Activated CD4-positive, alpha-beta T cell treated with anti-CD3 and anti-CD28 coated beads, Interleukin-2, amount 10 ng/mL, durations not matched to agents 24 days and 14 days (primary cell): ENCODE measurements at regions not wholly inside any gene's neighbourhood (a gene's known extent, or its start where the extent isn't known, plus 50 kb on each side); places are given as distances from the start of the nearest gene placed in this dataset.
"Not testable (repeated sequence)": the region's sequence is repeated elsewhere in the genome, so short reads cannot be mapped to it uniquely, and the experiment has no call there.

Source experiments
- DNase-seq: peaks from one replicate; pipeline ENCODE4 v3.0.0; 2022
- H3K27ac Mint-ChIP-seq: one replicate; pipeline ENCODE4 v1.8.0; 2022; ENCODE audit warnings: mild to moderate bottlenecking, mixed read lengths
- H3K27me3 Mint-ChIP-seq: one replicate; pipeline ENCODE4 v1.8.0; 2022; ENCODE audit warnings: mixed read lengths
- H3K36me3 Mint-ChIP-seq: one replicate; pipeline ENCODE4 v1.8.0; 2022; ENCODE audit warnings: low read depth, mild to moderate bottlenecking, mixed read lengths
- H3K4me1 Mint-ChIP-seq: one replicate; pipeline ENCODE4 v1.8.0; 2021; ENCODE audit warnings: mixed read lengths
- H3K4me3 Mint-ChIP-seq: one replicate; pipeline ENCODE4 v1.8.0; 2022; ENCODE audit warnings: mild to moderate bottlenecking, moderate library complexity, mixed read lengths
- H3K9me3 Mint-ChIP-seq: one replicate; pipeline ENCODE4 v1.8.0; 2021; ENCODE audit warnings: mixed read lengths
- intact Hi-C: fragments of 100-400 bp; cut with micrococcal nuclease; formaldehyde crosslinking; loops from one replicate; pipeline ENCODE4 v1.15.1; 2023

DNA sequence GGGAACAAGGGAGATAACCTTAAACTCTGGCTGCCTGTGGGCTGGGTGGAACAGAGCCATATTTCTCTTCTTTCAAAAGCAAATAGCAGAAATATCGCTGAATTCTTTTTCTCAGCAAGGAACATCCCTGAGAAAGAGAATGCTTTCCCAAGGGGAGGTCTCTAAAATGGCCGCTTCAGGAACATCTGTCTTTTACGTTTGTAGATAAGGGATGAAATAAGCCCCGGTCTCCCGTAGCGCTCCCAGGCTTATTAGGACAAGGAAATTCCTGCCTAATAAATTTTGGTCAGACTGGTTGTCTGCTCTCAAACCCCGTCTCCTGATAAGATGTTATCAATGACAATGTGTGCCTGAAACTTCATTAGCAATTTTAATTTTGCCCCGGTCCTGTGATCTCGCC is 340.6 kb upstream of the IGFBP3 start:
- intact Hi-C loops, H3K27ac Mint-ChIP-seq: not testable (repeated sequence)

DNA sequence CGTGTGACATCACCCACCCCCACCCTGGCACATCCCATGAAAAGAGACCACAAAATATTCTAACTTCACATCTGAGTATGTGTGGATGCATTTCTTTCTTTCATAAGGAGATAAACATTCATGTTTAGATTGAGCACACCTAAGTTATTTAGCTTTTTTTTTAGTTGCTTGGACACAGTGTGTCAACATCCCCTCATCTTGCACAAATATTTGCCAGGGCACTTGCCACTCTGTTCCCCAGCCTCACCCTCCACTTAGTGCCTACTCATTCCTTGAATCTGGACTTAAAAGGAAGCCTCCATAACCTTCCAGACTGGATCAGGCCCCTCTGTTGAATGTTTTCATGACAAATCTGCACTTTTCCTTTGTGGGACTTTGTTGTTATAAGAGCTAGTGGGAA is 338.9 kb upstream of the IGFBP3 start:
- H3K4me1 Mint-ChIP-seq, result no peaks in the 10 kb centered on the region
- H3K27me3 Mint-ChIP-seq, result no peaks in the 10 kb centered on the region
- no peak for DNase-seq
- peaks cover 3% of the 10 kb centered on the region for H3K9me3 Mint-ChIP-seq
- H3K4me3 Mint-ChIP-seq, result no peak overlapping the region
- intact Hi-C loops, result no loop called here
- no peaks in the 10 kb centered on the region for H3K36me3 Mint-ChIP-seq
- H3K27ac Mint-ChIP-seq, result no peak overlapping the region

More for the DNA sequence above, 340.6 kb upstream of the IGFBP3 start:
- H3K4me1 Mint-ChIP-seq, H3K9me3 Mint-ChIP-seq, H3K36me3 Mint-ChIP-seq, H3K27me3 Mint-ChIP-seq, DNase-seq, H3K4me3 Mint-ChIP-seq: not testable (repeated sequence)

DNA sequence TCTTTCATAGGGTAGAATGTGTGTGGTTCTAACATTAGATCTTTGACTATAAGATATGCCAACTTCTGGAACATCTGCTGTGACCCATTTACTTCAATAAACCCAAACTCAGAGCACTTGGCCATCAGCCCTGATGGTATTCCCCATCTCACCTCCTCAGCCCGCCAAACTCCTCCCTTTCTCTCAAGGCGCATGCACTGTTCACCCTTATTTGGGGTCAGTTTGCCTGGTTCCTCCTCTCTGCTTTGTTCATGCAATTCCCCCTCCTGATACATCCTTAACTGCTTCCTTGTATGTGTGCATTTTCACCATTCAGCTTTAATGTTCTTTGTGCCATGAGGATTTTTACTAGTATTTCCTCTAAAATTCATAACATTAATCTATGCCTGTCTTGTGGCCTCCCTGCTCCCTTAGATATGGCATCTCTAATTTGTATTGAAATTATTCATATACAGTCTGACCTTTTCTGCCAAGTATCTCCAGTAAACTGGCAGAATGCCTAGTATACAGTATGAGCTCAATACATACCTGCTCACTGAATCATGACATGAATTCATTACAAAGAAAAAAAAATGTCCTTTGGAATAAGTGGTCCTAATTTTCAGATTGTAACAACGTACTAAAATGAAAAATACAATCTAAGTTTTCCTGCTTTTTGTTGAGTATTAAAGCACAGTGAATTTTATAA is 336.8 kb upstream of the IGFBP3 start:
- no peaks in the 10 kb centered on the region for H3K36me3 Mint-ChIP-seq
- no peaks in the 10 kb centered on the region for H3K4me1 Mint-ChIP-seq
- intact Hi-C loops, result no loop called here
- H3K4me3 Mint-ChIP-seq, result no peak overlapping the region
- H3K9me3 Mint-ChIP-seq, result peaks cover 3% of the 10 kb centered on the region
- no peak overlapping the region for H3K27ac Mint-ChIP-seq
- no peaks in the 10 kb centered on the region for H3K27me3 Mint-ChIP-seq
- no peak for DNase-seq

DNA sequence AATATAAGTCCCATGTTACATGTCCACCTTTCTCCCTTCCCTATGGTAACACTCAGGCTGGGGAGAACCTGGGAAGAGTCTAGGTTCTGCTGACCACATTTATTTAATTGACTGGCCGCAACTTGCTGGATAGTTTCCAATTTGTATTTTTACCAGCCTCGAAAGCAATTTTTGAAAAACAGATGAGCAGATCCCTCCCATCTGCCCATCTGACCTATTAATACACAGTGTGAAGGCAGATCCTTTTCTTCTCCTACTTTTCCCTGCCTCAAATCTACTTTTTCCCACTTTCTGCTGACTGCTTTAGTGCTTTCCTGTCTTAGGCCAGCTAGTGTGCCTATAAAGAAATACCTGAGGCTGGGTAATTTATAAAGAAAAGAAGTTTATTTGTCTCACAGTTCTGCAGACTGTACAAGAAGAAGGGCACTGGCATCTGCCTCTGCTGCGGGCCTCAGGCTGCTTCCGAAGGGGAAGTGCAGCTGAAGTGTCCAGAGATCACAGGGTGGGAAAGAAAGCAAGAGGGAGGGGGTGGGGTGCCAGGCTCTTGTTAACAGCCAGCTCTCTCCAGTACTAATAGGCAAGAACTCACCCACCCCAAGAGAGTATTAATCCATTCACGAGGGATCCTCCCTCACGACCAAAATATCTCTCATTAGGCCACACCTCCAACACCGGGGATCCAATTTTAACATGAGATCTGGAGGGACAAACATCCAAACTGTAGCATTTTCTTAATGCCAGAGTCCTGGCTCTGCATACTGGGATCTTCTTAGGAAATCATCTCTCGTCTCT is 336.0 kb upstream of the IGFBP3 start:
- no peak for DNase-seq
- H3K4me3 Mint-ChIP-seq, result no peak overlapping the region
- peaks cover 2% of the 10 kb centered on the region for H3K9me3 Mint-ChIP-seq
- no peak overlapping the region for H3K27ac Mint-ChIP-seq
- H3K36me3 Mint-ChIP-seq, result no peaks in the 10 kb centered on the region
- no peaks in the 10 kb centered on the region for H3K27me3 Mint-ChIP-seq
- no peaks in the 10 kb centered on the region for H3K4me1 Mint-ChIP-seq
- intact Hi-C loops, result no loop called here

DNA sequence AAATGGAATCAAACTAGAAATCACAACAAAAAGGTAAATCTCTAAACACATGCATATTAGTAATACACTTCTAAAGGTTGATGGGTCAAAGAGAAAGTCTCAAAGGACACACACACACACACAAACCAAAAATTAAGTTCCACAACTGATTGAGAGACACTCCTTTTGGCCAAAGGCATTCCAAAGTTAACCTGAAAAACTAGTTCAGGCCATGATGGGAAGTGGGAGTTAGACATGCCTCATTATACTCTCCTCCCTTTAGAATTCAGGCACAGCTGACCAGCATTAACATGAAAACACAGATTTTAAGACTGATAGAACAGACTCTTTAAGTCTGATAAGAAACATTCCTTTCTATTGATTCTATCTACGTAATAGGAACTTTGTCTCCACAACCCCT is 332.4 kb upstream of the IGFBP3 start:
- no peak overlapping the region for H3K27ac Mint-ChIP-seq
- intact Hi-C loops, result no loop called here
- no peaks in the 10 kb centered on the region for H3K9me3 Mint-ChIP-seq
- H3K4me1 Mint-ChIP-seq, result no peaks in the 10 kb centered on the region
- H3K36me3 Mint-ChIP-seq, result no peaks in the 10 kb centered on the region
- H3K4me3 Mint-ChIP-seq, result no peak overlapping the region
- no peaks in the 10 kb centered on the region for H3K27me3 Mint-ChIP-seq
- no peak for DNase-seq

DNA sequence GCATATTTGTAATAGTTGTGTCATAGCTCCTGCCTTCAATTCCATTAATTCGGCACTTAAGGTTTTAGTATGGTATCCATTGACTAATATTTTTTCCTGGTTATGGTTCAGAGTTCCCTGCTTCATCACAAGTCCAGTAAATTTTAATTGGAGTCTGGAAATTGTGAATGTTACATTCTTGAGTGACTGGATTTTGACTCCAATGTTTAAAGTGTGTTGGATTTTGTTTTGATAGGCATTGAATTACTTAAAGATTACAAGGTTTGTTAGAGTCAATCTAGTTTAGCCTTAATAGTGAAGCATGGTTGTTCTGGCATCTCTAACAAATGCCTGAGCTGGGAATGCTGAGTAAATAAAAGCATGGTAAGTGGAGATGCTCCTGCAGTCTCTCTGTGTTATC is 326.6 kb upstream of the IGFBP3 start:
- intact Hi-C loops, result no loop called here
- Mint-ChIP-seq H3K27ac (no peak overlapping the region), H3K4me1 (no peaks in the 10 kb centered on the region), H3K9me3 (no peaks in the 10 kb centered on the region), H3K36me3 (no peaks in the 10 kb centered on the region), H3K27me3 (no peaks in the 10 kb centered on the region), H3K4me3 (no peak overlapping the region)
- no peak for DNase-seq

DNA sequence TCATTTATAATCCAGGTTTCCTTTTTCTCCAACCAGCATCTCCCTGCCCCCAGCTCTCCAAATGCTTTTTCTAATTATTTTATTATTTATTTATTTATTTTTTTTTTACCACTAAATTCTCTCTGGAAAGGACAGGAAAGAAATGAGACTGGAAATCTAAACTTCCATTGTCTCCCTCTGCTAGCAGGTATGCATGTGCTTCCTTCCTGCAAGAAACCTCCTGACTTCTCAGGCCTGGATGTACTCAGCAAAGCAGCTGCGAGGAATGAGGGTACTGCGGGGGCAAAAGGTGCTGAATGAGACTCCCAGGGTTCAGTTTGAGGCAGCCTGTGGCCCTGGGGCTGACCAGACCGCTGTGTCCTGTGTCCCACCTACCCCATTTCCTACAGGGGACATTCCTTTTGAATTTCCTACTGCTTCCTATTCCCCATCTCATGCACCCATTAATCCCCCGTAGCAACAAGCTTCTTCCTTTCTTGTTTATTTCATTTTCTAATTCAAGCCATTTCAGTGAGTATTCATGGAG is 324.6 kb upstream of the IGFBP3 start:
- H3K4me1 Mint-ChIP-seq, result no peaks in the 10 kb centered on the region
- no peak overlapping the region for H3K4me3 Mint-ChIP-seq
- no peak overlapping the region for H3K27ac Mint-ChIP-seq
- H3K27me3 Mint-ChIP-seq, result no peaks in the 10 kb centered on the region
- no peak for DNase-seq
- H3K36me3 Mint-ChIP-seq, result no peaks in the 10 kb centered on the region
- H3K9me3 Mint-ChIP-seq, result no peaks in the 10 kb centered on the region
- intact Hi-C loops, result no loop called here

DNA sequence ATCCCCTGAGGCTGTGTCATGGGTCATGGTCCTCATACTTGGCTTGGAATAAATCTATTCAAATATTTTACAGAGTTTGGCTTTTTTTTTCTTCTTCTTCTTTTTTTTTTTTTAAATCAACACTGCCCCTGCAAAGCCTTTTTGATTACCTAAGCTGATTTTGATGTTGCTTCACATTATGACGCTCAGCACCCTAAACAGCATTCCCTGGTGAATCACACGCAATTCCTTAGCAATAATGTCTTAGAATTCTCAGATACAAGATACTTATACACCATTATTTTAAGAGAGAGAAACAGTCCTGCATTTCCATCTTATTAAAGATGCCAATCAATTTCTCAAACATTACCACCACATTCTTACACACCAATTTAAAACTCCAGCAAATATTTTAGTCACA is 323.7 kb upstream of the IGFBP3 start:
- DNase-seq, result no peak
- Mint-ChIP-seq H3K9me3 (no peaks in the 10 kb centered on the region), H3K27me3 (no peaks in the 10 kb centered on the region), H3K4me1 (no peaks in the 10 kb centered on the region), H3K27ac (no peak overlapping the region), H3K4me3 (no peak overlapping the region), H3K36me3 (no peaks in the 10 kb centered on the region)
- intact Hi-C loops, result no loop called here

DNA sequence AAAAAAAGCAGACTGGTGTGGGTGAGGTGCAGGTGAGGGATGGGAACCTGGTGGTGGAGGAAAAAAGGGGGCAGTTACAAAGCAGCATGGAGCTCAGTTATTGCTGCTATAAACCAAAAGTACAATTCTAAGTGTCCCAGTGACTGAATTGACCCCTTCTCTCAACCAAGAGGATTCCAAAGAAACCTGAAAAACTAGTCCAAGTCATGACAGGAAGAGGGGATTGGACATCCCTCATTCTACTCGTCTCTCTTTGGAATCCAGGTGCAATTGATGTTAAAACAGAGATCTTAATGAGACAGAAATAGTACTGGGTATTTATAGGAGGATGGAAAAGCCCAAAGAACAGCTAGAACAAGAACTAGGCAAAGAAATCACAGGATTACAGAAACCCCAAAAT is 322.3 kb upstream of the IGFBP3 start:
- no peaks in the 10 kb centered on the region for H3K4me1 Mint-ChIP-seq
- DNase-seq, result no peak
- no peaks in the 10 kb centered on the region for H3K36me3 Mint-ChIP-seq
- no peak overlapping the region for H3K27ac Mint-ChIP-seq
- H3K9me3 Mint-ChIP-seq, result no peaks in the 10 kb centered on the region
- no peaks in the 10 kb centered on the region for H3K27me3 Mint-ChIP-seq
- no peak overlapping the region for H3K4me3 Mint-ChIP-seq
- intact Hi-C loops, result no loop called here

DNA sequence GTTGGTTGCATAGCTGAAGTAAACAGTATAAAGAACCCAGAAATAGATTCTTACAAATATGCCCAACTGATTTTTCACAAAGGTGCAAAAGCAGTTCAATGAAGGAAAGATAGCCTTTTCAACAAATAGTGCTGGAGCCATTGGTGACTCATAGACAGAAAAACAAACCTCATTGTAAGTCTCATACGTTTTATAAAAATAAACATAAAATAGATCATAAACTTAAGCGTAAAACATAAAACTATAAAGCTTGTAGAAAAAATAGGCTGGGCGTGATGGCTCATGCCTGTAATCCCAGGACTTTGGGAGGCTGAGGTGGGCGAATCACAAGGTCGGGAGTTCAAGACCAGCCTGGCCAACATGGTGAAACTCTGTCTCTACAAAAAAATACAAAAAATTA is 318.8 kb upstream of the IGFBP3 start:
- H3K36me3 Mint-ChIP-seq, result no peaks in the 10 kb centered on the region
- no peaks in the 10 kb centered on the region for H3K4me1 Mint-ChIP-seq
- no peaks in the 10 kb centered on the region for H3K27me3 Mint-ChIP-seq
- DNase-seq, result no peak
- intact Hi-C loops, result no loop called here
- no peak overlapping the region for H3K4me3 Mint-ChIP-seq
- no peaks in the 10 kb centered on the region for H3K9me3 Mint-ChIP-seq
- no peak overlapping the region for H3K27ac Mint-ChIP-seq

DNA sequence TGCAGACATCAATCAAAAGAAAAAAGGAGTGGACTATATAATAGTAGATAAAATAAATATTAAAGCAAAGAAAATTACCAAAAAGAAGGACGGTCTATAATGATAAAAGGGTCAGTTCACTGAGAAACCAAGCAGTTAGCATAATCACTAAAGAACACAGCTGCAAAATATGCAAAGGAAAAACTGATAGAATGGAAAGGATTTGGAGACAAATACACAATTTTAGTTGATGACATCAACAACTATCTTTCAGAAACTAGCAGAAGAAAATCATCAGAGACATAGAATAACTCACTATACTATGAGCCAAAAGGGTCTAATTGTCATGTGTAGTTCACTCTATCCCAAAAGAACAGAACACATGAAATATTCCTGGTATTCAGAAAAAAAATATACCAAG is 316.4 kb upstream of the IGFBP3 start:
- intact Hi-C loops, result no loop called here
- Mint-ChIP-seq H3K36me3 (no peaks in the 10 kb centered on the region), H3K4me3 (no peak overlapping the region), H3K4me1 (no peaks in the 10 kb centered on the region), H3K9me3 (no peaks in the 10 kb centered on the region), H3K27ac (no peak overlapping the region), H3K27me3 (no peaks in the 10 kb centered on the region)
- DNase-seq, result no peak

DNA sequence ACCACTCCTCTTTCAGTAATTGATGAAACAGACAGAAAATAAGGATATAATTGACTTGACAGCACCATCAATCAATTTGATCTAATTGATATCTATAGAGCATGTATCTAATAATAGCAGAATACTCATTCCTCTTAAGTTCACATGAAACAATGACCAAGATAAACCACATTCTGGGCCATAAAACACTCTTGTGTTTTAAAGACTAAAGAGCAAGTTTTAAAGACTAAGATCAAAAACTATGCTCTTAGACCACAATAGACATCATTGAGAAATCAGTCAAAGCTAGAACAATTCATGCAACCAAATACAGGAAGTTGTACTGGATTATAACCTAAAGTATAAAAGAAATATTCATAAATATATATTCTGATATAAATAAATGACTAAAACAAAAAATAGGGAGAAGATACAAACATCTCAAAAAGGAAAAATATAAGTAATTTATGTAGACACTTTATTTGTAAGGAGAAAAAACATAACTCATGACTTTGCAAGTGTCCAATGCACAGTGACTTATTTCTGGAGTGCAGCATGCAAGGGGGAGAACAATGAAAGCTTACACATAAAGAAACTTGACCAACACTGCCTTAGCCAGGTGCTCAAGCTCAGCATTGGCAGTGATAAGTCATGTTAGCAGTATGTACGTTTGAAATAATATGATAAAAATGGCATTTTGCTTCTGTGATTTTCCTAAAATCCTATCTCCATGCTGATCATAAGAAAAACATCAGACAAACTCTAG is 312.7 kb upstream of the IGFBP3 start:
- Mint-ChIP-seq H3K4me3 (no peak overlapping the region), H3K9me3 (no peaks in the 10 kb centered on the region), H3K4me1 (no peaks in the 10 kb centered on the region), H3K36me3 (no peaks in the 10 kb centered on the region), H3K27me3 (no peaks in the 10 kb centered on the region), H3K27ac (no peak overlapping the region)
- DNase-seq, result no peak
- intact Hi-C loops, result no loop called here

DNA sequence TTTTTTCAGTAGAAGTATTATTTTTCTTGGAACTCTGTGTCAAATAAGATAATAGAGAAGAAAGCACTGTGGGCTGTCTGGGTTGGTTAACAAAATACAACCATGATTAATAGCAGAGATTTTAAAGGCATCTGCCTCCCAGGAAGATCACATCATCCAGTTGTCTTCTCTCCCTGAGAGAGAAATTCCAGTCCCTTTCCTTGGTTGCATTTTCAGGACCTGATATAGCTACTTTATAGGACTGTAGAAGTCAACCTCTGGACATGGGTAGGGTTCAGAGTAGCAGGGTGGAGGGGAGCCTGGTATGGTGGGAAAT is 309.9 kb upstream of the IGFBP3 start:
- no peak for DNase-seq
- intact Hi-C loops, result no loop called here
- no peak overlapping the region for H3K4me3 Mint-ChIP-seq
- no peaks in the 10 kb centered on the region for H3K4me1 Mint-ChIP-seq
- no peaks in the 10 kb centered on the region for H3K9me3 Mint-ChIP-seq
- H3K27me3 Mint-ChIP-seq, result no peaks in the 10 kb centered on the region
- no peaks in the 10 kb centered on the region for H3K36me3 Mint-ChIP-seq
- no peak overlapping the region for H3K27ac Mint-ChIP-seq

DNA sequence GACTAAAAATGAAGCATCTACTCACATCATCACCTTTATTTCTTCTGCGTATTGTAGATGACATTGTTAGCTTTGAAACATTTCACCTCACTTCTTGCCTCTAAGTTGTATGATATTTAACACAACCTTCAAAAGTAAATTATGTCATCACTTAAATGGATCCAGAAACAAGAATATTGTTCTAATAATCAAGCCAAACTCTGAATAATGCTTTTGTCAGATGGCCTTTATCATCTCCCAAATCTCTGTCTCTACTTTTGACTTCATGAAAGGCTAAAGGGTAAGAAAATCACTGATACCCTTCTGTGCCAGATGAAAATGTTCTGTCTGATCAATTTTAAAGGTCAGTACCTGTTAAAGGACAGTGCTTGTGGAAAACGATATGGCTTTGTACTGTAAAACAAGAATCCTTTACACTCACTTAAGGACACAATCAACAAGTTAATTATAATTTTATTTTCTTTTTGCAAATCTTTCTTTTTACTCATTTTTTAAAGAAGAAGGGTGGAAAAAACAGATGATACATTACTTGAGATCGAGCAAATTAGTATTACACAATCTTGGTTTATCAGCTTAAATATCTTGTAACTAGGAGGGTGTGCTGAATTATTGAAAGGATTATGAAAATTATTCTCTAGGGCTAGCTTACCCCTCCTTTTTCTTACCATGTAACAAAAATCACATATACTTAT is 309.4 kb upstream of the IGFBP3 start:
- no peaks in the 10 kb centered on the region for H3K27me3 Mint-ChIP-seq
- H3K9me3 Mint-ChIP-seq, result no peaks in the 10 kb centered on the region
- intact Hi-C loops, result no loop called here
- no peak overlapping the region for H3K4me3 Mint-ChIP-seq
- H3K36me3 Mint-ChIP-seq, result no peaks in the 10 kb centered on the region
- no peaks in the 10 kb centered on the region for H3K4me1 Mint-ChIP-seq
- no peak for DNase-seq
- H3K27ac Mint-ChIP-seq, result no peak overlapping the region
